ENCODE measurements at regions not wholly inside any gene's neighbourhood (a gene's known extent, or its start where the extent isn't known, plus 50 kb on each side); places are given as distances from the start of the nearest gene placed in this dataset.

DNA sequence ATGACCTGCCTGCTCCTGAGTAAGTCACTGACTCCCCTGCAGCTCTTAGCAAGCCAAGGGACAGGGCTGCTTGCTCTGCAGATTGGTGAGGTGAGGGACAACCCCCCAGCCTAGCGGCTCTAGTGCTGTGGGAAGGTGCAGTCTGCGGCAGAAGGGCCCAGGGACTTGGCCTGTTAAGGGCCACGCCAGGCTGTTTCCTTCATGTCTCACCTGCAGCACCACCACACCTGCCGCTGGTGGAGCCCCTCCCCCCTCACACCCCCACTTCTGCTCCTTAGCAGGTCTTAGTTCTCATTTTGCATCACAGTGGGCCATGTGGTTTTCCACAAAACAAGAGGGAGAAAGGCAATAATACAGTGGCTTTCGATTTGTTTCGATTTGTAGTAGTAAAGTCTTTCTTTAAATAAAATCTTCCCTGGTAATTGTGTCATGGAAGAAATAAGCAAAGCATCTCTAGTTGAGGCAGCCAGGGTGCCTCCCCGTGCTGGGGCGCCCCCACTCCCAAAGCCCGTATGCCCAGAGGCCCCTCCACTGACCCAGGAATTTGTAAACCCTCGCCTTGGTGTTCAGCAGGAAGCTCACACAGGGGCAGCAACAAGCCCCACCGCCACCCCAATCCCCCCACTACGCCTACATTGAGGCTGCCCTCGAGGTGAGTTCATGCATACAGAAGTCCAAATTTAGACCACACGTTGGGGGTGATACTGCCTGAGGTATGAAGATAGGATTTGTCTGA lies 86.5 kb upstream of the CLDN5 start:
- Histone ChIP-seq H3K4me1 (no peaks in the 10 kb centered on the region), H3K36me3 (replicated peaks in 1 of 2; ENCODE audit: insufficient read depth in 1 of 2, low read depth in 2 of 2) (no peaks in the 10 kb centered on the region), H3K9me3 (no peaks in the 10 kb centered on the region), H3K27ac (no peak overlapping the region), H3K27me3 (no peaks in the 10 kb centered on the region), H3K4me3 (no peak overlapping the region)
- intact Hi-C loops (cut with DNase I): no loop called here
- TF ChIP-seq, protein P1, sequence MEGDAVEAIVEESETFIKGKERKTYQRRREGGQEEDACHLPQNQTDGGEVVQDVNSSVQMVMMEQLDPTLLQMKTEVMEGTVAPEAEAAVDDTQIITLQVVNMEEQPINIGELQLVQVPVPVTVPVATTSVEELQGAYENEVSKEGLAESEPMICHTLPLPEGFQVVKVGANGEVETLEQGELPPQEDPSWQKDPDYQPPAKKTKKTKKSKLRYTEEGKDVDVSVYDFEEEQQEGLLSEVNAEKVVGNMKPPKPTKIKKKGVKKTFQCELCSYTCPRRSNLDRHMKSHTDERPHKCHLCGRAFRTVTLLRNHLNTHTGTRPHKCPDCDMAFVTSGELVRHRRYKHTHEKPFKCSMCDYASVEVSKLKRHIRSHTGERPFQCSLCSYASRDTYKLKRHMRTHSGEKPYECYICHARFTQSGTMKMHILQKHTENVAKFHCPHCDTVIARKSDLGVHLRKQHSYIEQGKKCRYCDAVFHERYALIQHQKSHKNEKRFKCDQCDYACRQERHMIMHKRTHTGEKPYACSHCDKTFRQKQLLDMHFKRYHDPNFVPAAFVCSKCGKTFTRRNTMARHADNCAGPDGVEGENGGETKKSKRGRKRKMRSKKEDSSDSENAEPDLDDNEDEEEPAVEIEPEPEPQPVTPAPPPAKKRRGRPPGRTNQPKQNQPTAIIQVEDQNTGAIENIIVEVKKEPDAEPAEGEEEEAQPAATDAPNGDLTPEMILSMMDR (IDR thresholded peaks at IDR 0.05): no peak
- WGBS, 2 donors: 37 to 47% methylated on average over 10 to 14 of the region's 14 CpGs
- ATAC-seq: no peak
- no peak for DNase-seq

DNA sequence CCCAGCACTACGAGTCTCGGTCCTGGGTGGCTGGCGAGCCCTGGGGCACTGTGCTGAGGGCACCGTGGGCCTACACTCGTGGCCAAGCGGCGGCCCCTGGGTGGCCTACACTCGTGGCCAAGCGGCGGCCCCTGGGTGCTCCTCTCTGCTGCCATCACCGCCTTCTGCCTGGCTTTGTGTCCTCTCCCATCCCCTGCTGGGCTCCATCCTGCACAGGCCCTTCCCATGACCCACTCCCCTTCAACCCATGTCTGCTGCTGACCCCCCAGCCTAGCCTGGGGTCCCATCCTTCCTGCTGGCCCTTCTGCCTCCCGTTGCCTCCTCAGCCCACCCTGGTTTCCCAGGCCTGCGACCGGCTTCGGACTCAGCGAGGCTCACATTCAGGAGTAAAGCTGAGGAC lies 87.4 kb upstream of the CLDN5 start:
- H3K36me3 ChIP-seq (replicated peaks in 1 of 2; ENCODE audit: insufficient read depth in 1 of 2, low read depth in 2 of 2): no peaks in the 10 kb centered on the region
- intact Hi-C loops (cut with DNase I): no loop called here
- H3K4me3 ChIP-seq: no peak overlapping the region
- no peak for TF ChIP-seq POLR2A (IDR thresholded peaks at IDR 0.05)
- TF ChIP-seq, protein P1 (IDR thresholded peaks at IDR 0.05): no peak
- WGBS, 2 donors: 68 to 73% methylated on average over 6 to 14 of the region's 16 CpGs
- H3K4me1 ChIP-seq: no peaks in the 10 kb centered on the region
- no peak overlapping the region for H3K27ac ChIP-seq
- no peaks in the 10 kb centered on the region for H3K27me3 ChIP-seq
- ATAC-seq: no peak
- no peaks in the 10 kb centered on the region for H3K9me3 ChIP-seq
- DNase-seq: no peak

DNA sequence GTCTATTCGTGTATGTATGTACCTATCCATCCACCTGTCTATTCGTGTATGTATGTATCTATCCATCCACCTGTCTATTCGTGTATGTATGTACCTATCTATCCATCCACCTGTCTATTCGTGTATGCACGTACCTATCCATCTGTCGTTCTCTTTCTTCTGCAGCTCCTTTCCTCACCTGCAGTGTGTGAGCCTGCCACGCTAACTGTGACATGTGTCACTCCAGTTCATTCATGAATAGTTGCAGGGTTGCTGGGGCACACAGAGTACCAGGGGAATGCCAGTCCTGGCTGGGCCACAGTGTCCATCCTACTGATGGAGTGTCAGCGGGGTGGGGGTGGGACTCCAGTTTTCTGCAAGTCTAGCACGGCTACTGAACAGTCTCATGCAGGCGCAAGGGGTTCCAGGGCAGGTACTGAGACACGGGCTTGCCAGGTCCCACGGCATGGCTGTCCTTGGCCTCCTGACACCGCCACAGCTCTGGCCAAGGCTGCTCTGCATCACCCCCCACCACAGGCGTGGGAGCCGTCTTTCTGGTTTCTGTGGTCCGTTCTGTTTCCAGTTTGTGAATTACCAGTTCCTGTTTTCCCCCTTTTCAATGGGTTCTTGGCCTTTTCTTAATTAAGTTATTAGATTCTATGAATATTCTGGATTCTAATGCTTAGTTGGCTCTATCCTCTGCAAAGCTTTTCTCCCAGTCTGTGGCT lies 88.8 kb upstream of the CLDN5 start:
- no peak overlapping the region for H3K27ac ChIP-seq
- ATAC-seq: no peak
- H3K36me3 ChIP-seq (replicated peaks in 1 of 2; ENCODE audit: insufficient read depth in 1 of 2, low read depth in 2 of 2): no peaks in the 10 kb centered on the region
- TF ChIP-seq, protein P1 (IDR thresholded peaks at IDR 0.05): no peak
- no peak for TF ChIP-seq POLR2A (IDR thresholded peaks at IDR 0.05)
- no peaks in the 10 kb centered on the region for H3K9me3 ChIP-seq
- intact Hi-C loops (cut with DNase I): no loop called here
- H3K4me1 ChIP-seq: no peaks in the 10 kb centered on the region
- 38 to 44% methylated on average over 15 to 16 of the region's 16 CpGs for WGBS, 2 donors
- no peak overlapping the region for H3K4me3 ChIP-seq
- no peaks in the 10 kb centered on the region for H3K27me3 ChIP-seq
- DNase-seq: no peak

DNA sequence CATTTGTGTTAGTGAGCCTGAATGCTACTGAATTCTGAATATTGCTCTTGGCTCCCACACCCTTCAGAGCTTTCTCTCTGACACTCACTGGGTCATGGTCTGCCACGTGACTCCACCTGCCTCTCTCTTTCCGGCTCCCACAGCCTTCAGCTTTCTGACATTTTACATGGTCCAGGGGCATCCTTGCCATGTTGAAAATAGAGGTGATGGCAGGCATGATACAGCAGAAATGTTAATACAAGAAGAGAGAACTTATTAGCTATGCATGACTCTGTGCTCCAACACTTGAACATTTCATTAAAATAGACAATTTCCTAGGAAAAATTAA lies 90.3 kb upstream of the CLDN5 start:
- H3K4me1 ChIP-seq: no peaks in the 10 kb centered on the region
- 30 to 32% methylated on average over 2 of the region's 2 CpGs for WGBS, 2 donors
- TF ChIP-seq POLR2A (IDR thresholded peaks at IDR 0.05): no peak
- TF ChIP-seq, protein P1 (IDR thresholded peaks at IDR 0.05): no peak
- ATAC-seq (no peak), DNase-seq (no peak)
- H3K27ac ChIP-seq: no peak overlapping the region
- H3K36me3 ChIP-seq (replicated peaks in 1 of 2; ENCODE audit: insufficient read depth in 1 of 2, low read depth in 2 of 2): no peaks in the 10 kb centered on the region
- H3K27me3 ChIP-seq: no peaks in the 10 kb centered on the region
- intact Hi-C loops (cut with DNase I): no loop called here
- H3K9me3 ChIP-seq: no peaks in the 10 kb centered on the region
- no peak overlapping the region for H3K4me3 ChIP-seq

DNA sequence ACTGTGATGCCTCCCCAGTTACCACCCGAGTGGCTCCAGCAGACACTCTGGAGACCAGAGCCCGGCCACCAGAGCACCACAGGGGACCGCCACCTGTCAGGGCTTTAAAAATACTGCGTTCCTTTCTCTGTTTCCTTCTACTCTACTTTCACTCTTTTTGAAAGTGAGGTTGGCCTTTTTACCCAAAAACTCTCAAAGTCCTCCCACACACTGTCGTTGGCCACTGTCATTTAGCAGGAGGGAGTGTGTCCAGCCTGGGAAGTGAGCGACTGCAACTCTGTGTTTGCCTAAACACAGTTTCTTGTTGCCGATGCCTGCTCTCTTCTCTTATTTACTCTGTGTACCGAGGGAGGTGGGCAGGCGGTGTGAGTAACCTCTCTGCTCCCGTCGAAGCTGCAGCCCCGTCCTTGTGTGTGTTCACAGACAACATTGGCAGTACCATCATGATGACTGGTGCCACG lies 90.8 kb upstream of the CLDN5 start:
- no peaks in the 10 kb centered on the region for H3K4me1 ChIP-seq
- WGBS, 2 donors: 34 to 38% methylated on average over 9 to 13 of the region's 13 CpGs
- H3K36me3 ChIP-seq (replicated peaks in 1 of 2; ENCODE audit: insufficient read depth in 1 of 2, low read depth in 2 of 2): no peaks in the 10 kb centered on the region
- intact Hi-C loops (cut with DNase I): no loop called here
- H3K4me3 ChIP-seq: no peak overlapping the region
- ATAC-seq (no peak), DNase-seq (no peak)
- no peaks in the 10 kb centered on the region for H3K27me3 ChIP-seq
- no peak overlapping the region for H3K27ac ChIP-seq
- TF ChIP-seq, protein P1 (IDR thresholded peaks at IDR 0.05): no peak
- TF ChIP-seq POLR2A (IDR thresholded peaks at IDR 0.05): no peak
- no peaks in the 10 kb centered on the region for H3K9me3 ChIP-seq
